Fibroblast of peridontal ligament (primary cell): ENCODE measurements at regions not wholly inside any gene's neighbourhood (a gene's known extent, or its start where the extent isn't known, plus 50 kb on each side); places are given as distances from the start of the nearest gene placed in this dataset.

ENCODE experiments used
- DNase-seq: peaks from one replicate; pipeline ENCODE4 v3.0.0-alpha.2; 2010; ENCODE audit errors: extremely low read depth

- no peak for DNase-seq
These were observed 841.6 kb downstream of the MAT2B start for GRCh38 chr5:164346785-164347630.

- no peak for DNase-seq
These were observed 844.8 kb downstream of the MAT2B start for GRCh38 chr5:164350236-164350635.

- DNase-seq: peak; percentile 20
These were observed 845.9 kb downstream of the MAT2B start for GRCh38 chr5:164351245-164351834.

- DNase-seq: no peak
These were observed 847.3 kb downstream of the MAT2B start for GRCh38 chr5:164352695-164353094.

GRCh38 chr5:164353155-164353554 lies 847.7 kb downstream of the MAT2B start:
- DNase-seq: peak; percentile 49

- DNase-seq: no peak
These were observed 848.8 kb downstream of the MAT2B start for GRCh38 chr5:164354139-164354751.

GRCh38 chr5:164355267-164355830 lies 849.9 kb downstream of the MAT2B start:
- DNase-seq: no peak

GRCh38 chr5:164356790-164357189 lies 851.4 kb downstream of the MAT2B start:
- no peak for DNase-seq

GRCh38 chr5:164357395-164358033 lies 852.1 kb downstream of the MAT2B start:
- no peak for DNase-seq

- DNase-seq: peak; percentile 81
These were observed 853.3 kb downstream of the MAT2B start for GRCh38 chr5:164358531-164359259.

- peak; percentile 41 for DNase-seq
These were observed 854.1 kb downstream of the MAT2B start for GRCh38 chr5:164359260-164360255.

- peak; percentile 23 for DNase-seq
These were observed 855.2 kb downstream of the MAT2B start for GRCh38 chr5:164360589-164360988.

- DNase-seq: no peak
These were observed 856.6 kb downstream of the MAT2B start for GRCh38 chr5:164361986-164362385.

- no peak for DNase-seq
These were observed 857.4 kb downstream of the MAT2B start for GRCh38 chr5:164362835-164363234.

GRCh38 chr5:164364237-164365208 lies 859.1 kb downstream of the MAT2B start:
- no peak for DNase-seq

GRCh38 chr5:164370841-164371240 lies 865.4 kb downstream of the MAT2B start:
- DNase-seq: no peak

- DNase-seq: no peak
These were observed 867.5 kb downstream of the MAT2B start for GRCh38 chr5:164372892-164373291.

- DNase-seq: peak; percentile 33
These were observed 868.5 kb downstream of the MAT2B start for GRCh38 chr5:164373876-164374275.

- no peak for DNase-seq
These were observed 869.6 kb downstream of the MAT2B start for GRCh38 chr5:164375051-164375450.
